ENCODE measurements at regions not wholly inside any gene's neighbourhood (a gene's known extent, or its start where the extent isn't known, plus 50 kb on each side); places are given as distances from the start of the nearest gene placed in this dataset.
"Not testable (repeated sequence)": the region's sequence is repeated elsewhere in the genome, so short reads cannot be mapped to it uniquely, and the experiment has no call there.

DNA sequence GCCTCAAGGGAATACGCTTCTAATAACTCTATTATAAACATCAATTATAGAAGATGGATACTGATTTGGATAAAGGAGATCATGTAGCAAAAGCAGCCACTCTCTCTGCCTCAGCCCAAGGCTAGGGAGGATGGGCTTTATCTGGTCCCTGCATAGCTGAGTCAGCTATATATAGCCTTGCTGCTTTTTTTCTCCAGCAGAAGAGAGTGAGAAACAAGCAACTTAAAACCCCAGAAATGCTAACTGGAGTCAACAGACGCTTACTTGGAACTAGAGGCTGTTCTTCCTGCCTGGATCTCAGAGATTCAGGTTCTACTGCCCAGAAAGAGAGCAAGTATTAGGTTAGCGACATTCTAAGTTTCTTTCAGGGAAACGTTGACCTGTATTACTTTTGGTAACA, 426.7 kb upstream of the KLHL29 start:
- DNase-seq = no peak

DNA sequence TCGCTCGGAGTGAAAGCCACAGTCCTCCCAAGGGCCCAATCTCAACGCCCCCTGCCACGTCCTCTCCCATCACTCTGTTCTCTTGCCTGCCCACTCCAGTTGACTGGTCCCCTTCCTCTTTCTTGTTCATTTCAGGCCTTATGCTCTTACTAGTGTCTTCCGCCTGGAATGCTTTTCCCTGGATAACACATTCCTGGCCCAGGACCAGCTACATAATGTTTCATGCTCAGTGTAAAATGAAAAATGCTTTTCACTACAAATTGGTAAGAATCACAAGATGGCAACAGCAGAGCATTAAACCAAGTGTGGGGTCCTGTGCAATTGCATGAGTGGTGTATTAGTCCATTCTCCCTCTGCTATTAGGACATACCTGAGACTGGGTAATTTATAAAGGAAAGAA, 417.2 kb upstream of the KLHL29 start:
- no peak for DNase-seq

DNA sequence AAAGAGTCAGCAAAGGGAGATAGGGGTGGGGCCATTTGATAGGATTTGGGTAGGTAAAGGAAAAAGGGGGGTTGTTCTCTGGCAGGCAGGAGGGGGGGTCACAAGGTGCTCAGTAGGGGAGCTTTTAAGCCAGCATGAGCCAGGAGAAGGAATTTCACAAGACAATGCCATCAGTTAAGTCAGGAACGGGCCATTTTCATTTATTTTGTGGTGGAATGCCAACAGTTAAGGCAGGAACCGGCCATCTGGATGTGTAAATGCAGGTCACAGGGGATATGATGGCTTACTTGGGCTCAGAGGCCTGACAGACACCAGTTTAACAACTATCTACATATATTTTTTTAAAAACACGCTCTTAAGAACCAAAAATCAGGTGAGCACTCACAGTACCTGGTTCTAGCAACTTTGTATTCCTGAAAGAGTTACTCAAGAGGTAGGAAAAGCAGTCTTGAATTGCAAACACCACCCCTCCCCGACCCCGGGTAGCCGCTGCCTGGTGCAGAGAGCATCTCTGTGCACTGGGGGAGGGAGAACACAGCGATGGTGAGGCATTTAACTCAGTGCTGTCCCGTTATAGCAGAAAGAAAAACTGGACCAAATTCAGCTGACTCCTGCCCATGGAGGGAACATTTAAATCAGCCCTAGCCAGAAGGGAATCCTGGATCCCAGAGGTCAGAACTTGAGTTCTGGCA, 414.5 kb upstream of the KLHL29 start:
- no peak for DNase-seq

DNA sequence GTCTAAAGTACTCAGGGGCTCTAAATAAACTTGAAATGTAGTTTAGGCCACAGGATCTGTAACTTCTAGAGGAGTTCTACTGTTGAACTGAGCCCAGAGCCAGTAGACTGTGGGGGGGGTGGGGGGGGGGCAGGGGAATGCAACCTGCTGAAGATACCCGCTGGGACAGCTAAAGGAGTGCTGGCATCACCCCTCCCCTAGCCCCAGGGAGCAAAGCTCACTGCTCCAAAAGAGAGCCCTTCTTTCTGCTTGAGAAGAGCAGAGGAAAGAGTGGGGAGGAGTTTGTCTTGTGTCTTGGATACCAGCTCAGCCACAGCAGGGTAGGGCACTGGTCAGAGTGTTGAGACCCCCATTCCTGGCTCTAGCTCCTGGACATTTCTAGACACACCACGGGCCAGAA, 414.0 kb upstream of the KLHL29 start:
- DNase-seq = no peak

DNA sequence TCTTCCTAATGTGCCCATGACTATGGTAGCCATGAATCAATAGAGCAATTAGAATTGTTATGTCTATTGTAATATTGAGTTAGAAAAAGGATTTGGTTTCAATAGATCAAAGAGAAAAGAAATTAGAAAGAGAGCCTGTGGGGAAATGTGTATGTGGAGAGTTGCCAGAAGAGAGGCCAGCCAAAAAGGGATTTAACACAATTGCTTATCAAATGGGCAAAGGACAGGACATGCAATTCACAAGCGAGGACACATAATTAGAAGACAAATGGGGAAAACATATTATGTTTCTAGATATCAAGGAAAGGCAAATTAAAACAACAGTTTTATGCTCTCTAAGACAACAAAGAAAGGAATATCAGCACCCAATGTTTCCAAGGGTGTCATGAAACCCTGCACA, 403.2 kb upstream of the KLHL29 start:
- no peak for DNase-seq

DNA sequence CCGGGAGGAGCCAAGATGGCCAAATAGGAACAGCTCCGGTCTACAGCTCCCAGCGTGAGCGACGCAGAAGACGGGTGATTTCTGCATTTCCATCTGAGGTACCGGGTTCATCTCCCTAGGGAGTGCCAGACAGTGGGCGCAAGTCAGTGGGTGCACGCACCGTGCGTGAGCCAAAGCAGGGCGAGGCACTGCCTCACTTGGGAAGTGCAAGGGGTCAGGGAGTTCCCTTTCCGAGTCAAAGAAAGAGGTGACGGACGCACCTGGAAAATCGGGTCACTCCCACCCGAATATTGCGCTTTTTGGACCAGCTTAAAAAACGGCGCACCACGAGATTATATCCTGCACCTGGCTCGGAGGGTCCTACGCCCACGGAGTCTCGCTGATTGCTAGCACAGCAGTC, 400.8 kb upstream of the KLHL29 start:
- not testable (repeated sequence) for DNase-seq

DNA sequence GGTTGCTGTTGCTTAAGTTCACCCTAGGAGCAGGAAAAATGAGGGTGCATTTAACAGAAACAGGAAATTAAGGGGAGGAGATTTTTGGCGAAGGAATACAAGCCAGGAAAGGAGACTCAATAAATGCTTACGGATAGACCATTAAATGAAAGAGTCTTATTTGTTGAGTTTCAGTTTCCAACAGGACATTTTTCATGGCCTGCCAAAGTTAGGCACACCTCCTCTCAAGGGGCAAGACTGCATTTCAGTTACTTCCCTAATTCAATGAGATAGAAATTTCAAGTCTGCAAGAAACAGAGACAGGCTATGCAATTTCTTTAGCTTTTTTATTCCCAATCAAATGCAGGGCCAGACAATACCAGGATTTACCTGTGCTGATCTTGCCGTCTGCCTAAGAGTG, 394.7 kb upstream of the KLHL29 start:
- no peak for DNase-seq

DNA sequence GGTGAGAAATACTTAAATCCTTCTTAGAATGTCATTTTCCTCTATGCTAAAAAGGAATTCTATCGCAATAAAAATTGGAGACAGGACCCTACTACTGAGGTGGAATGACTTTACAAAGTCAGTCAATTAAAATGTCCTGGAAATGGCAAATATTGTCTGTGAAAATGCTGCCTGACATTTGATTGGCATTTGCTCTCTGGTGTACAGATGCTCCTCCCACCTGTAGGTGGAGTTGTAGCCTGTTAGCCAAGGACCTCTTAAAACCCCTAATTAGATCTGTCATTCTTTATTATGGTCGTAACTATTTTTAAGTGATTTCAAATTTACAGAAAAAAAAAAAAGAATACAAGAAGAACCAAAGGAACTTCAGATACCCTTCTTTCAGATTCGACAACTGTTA, 393.1 kb upstream of the KLHL29 start:
- DNase-seq = no peak

GRCh38 chr2:22992441-22992840, 392.5 kb upstream of the KLHL29 start:
- DNase-seq = no peak

DNA sequence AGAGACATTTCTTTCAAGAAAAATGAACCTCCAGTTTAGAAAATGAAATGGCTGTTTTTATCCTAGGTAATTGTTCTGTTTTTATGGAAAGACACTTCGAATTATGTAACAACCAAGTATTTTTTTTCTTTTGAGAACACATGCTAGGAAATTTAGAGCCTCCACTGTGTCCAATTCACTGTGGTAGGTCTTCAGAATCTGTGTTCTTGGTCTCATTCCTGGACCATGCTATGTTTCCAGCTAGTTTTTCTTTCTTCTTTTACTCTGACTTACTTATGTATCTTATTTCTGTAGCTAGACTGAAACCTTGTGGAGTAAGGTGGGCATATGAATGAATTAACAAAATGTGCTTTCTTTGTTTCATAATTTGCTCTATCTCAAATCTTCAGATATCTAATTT, 391.7 kb upstream of the KLHL29 start:
- no peak for DNase-seq

GRCh38 chr2:22995576-22995975, 389.4 kb upstream of the KLHL29 start:
- DNase-seq = no peak

- no peak for DNase-seq
Observed at GRCh38 chr2:22996911-22997310, 388.1 kb upstream of the KLHL29 start.

DNA sequence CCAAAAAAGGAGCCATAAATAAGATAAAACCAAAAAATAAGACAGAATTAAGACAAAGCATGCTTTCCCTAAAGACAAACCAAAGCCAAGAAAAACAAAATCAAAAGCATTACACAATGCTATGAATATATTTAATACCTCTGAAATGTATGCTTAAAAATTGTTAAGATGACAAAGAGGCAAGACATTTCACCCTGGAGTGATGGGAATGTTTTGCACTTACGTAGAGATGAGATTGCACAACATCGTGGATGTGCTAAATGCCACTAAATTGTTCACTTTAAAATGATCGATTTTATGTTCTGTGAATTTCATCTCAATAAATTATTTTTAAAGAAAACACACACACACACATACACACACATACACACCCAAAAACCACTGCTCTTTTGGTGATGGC, 386.6 kb upstream of the KLHL29 start:
- no peak for DNase-seq

GRCh38 chr2:22999951-23000350, 385.0 kb upstream of the KLHL29 start:
- no peak for DNase-seq

DNA sequence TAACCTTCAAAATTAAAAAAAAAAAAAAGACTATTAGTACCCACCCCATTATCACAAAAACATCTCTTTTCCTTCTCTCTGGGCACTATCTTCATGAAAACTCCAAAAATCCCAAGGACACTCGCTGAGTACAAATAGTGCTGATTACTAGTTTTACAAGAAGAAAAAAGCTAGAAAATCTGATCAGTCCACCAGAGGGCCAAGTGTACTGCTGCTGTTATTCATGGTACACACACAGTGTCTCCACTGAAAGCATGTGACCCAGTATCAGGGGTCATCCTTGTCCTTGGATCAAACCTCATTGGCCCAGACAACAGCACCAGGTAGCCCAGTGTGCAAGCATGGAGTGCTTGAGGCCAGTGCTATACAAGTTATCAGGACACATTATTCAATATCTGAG, 382.7 kb upstream of the KLHL29 start:
- DNase-seq = no peak

DNA sequence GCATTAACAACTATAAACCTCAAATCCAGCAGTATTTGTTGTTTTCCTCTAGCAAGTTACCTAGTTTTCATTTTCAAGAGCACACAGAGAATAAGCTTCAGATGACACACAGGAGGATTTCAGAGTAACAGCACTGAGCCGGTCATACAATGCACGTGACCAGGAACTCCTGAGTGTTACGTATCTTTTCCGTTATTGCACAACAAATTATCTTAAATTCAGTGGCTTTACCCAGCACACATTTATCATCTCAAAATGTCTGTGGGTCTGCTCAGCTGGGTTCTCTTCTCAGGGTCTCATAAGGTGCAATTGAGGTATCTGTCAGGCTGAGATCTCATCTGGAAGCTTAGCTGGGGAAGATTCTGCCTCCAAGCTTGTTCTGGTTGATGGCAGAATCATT, 379.5 kb upstream of the KLHL29 start:
- DNase-seq = no peak

DNA sequence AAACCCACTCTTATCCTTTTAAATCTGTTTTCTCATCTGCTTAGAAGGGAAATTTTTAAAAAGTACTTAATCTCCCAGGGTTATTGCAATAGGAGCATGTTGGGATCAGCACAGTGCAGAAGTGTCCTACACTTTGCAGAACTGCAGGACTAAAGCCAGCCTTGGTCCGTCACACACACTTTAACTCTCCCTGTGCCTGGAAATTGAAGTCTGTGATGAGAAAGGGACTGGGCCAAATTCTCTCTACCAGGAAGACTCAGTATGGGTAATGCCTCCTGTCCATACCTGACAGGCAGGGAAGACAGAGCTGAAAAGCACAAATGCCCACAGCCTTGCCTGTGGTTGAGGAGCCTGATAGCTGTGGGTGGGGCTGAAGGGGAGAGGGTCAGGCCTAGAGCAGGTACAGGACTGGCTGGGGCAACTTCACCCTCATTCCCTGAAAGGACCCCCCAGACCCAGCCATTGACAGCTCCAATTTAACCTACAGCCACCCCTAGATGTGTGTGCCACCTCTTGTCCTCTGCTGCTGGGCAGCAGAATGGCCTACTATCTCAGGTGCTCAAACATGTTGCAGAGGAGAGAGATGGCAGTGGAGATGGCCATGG, 377.2 kb upstream of the KLHL29 start:
- DNase-seq = no peak

DNA sequence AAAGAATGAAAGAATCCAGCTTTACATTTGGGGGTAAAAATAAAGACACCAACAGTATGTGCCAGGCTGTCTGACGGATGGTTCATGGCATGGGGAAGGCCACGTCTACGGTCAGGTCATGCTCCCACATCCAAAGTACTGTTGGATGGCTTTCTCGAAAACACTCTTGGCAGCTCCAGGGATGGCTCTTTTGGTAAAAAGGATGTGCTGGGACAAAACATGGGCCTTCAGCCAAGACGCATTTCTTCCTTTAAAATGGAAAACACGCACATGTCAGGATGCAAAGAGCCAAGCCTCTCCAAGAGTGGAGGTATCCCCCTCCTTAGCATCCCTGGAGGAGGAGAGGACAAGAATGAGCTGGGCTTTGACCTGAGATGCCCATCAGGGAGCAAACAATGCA, 376.5 kb upstream of the KLHL29 start:
- DNase-seq = no peak

- DNase-seq = no peak
Observed at GRCh38 chr2:23008951-23009350, 376.0 kb upstream of the KLHL29 start.

GRCh38 chr2:23009545-23010149, 375.3 kb upstream of the KLHL29 start:
- no peak for DNase-seq

GRCh38 chr2:23012499-23012898, 372.5 kb upstream of the KLHL29 start:
- DNase-seq = no peak

GRCh38 chr2:23015651-23016200, 369.3 kb upstream of the KLHL29 start:
- no peak for DNase-seq

- DNase-seq = no peak
Observed at GRCh38 chr2:23019476-23019875, 365.5 kb upstream of the KLHL29 start.

- no peak for DNase-seq
Observed at GRCh38 chr2:23020659-23021058, 364.3 kb upstream of the KLHL29 start.
